ENCODE measurements at regions not wholly inside any gene's neighbourhood (a gene's known extent, or its start where the extent isn't known, plus 50 kb on each side); places are given as distances from the start of the nearest gene placed in this dataset.

DNA sequence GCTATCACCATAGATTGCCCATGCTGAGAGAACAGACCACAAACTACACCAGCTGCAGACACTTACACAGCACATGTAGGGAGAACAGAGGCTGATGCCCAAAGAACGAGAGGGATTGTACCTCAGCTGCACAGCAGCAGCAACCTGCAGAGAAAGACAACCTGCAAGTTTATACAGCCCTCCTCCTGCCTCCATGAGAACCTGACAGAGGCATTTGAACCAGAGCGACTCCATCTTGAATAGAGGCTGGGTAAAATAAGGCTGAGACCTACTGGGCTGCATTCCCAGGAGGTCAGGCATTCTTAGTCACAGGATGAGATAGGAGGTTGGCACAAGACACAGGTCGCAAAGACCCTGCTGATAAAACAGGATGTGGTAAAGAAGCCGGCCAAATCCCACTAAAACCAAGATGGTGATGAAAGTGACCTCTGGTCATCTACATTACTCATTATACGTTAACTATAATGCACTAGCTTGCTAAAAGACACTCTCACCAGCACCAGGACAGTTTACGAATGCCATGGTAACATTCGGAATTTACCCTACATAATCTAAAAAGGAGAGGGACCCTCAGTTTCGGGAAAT, 262.4 kb upstream of the HMGA2 start:
- TF ChIP-seq, protein P1, sequence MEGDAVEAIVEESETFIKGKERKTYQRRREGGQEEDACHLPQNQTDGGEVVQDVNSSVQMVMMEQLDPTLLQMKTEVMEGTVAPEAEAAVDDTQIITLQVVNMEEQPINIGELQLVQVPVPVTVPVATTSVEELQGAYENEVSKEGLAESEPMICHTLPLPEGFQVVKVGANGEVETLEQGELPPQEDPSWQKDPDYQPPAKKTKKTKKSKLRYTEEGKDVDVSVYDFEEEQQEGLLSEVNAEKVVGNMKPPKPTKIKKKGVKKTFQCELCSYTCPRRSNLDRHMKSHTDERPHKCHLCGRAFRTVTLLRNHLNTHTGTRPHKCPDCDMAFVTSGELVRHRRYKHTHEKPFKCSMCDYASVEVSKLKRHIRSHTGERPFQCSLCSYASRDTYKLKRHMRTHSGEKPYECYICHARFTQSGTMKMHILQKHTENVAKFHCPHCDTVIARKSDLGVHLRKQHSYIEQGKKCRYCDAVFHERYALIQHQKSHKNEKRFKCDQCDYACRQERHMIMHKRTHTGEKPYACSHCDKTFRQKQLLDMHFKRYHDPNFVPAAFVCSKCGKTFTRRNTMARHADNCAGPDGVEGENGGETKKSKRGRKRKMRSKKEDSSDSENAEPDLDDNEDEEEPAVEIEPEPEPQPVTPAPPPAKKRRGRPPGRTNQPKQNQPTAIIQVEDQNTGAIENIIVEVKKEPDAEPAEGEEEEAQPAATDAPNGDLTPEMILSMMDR (IDR thresholded peaks at IDR 0.05; ENCODE audit: low read depth, low read length): no peak
- no peak overlapping the region for H3K4me3 ChIP-seq (replicated peaks in 1 of 2; ENCODE audit: low read depth in 2 of 2, low read length in 2 of 2)
- DNase-seq (ENCODE audit: low read depth in 2 of 2): peak; percentile 78 to 82

DNA sequence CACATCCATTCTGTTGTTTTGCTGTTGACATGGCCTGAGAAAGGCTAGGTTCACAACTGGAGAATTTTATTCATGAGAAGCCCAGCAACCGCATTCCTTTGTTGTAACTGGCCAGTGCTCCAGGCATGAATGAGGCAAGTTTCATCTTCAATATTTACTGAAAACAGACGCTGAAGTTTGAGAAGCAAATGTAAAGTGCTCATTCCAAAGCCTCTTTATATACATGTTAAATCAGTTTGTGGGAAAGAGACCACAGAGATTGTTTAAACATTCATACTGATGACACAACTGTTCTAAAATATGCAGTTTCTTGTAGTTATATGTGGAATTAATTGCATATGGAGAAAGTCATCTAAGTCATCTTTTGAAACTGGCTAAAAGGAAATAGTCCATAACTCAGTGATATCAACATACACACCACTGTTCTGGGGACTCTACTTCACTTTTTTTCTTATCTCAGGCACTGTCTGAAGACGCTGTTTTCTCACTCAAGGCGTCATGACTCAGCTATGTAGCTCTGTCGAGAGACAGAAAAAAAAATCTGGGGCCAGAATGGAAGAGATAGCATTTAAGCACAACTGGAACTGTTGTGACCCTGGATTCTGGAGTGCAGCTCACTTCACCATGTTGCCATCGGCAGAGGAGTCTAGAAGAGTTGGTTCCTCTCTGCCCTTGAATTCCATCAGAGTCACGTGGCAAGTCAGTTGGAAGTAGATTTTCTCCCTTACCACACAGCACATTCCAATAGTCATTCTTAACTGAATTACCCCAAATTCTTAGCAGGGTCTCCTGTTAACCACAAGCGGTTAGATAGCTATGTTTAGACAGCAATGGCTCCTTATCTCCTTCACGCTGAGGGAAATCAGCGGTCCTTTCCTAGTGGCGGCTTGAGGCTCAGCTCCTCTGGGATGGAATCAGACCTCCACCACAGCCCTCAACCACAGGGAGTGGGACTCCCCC, 258.4 kb upstream of the HMGA2 start:
- TF ChIP-seq, protein P1 (IDR thresholded peaks at IDR 0.05; ENCODE audit: low read depth, low read length): no peak
- peak; percentile 93 to 94 for DNase-seq (ENCODE audit: low read depth in 2 of 2)
- no peak overlapping the region for H3K4me3 ChIP-seq (replicated peaks in 1 of 2; ENCODE audit: low read depth in 2 of 2, low read length in 2 of 2)

DNA sequence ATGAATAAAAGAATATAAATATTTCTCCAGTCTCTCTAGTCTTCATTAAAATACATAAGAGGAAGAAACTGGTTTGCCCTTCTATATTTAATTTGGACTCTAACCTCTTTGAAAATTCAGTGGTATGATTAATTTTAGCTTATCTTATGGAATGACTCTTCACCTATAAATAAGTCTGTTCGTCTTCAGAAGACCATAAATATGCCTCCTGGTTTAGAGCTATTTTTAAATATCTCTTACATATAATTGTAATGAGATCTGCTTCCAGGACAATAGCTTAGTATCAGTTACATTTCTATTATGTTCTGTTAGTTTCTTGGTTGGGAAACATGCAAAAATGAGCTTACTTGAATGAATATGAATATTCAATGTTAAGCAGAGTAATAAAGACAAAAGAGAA, 257.5 kb upstream of the HMGA2 start:
- no peak overlapping the region for H3K4me3 ChIP-seq (replicated peaks in 1 of 2; ENCODE audit: low read depth in 2 of 2, low read length in 2 of 2)
- TF ChIP-seq, protein P1 (IDR thresholded peaks at IDR 0.05; ENCODE audit: low read depth, low read length): no peak
- peak; percentile 34 to 49 for DNase-seq (ENCODE audit: low read depth in 2 of 2)

DNA sequence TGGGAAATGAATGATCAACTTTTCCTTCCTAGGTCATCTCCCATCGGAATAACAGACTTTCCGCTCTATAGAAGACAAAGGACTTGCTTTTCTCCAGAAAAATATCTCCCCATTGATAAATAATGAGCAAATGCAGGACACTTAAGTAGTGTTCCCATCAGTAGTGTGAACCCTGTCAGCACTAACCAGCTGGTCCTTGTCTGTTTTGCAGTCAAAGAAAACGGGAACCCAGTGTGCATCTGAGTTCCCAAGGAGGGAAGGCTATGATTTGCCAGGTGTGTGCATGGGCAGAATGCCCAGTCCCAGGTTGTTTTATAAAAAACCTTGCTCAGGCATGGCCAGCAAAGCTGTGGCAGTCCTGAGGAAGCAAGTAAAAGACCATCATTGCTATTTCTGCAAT, 256.5 kb upstream of the HMGA2 start:
- no peak overlapping the region for H3K4me3 ChIP-seq (replicated peaks in 1 of 2; ENCODE audit: low read depth in 2 of 2, low read length in 2 of 2)
- TF ChIP-seq, protein P1 (IDR thresholded peaks at IDR 0.05; ENCODE audit: low read depth, low read length): no peak
- no peak for DNase-seq (ENCODE audit: low read depth in 2 of 2)

DNA sequence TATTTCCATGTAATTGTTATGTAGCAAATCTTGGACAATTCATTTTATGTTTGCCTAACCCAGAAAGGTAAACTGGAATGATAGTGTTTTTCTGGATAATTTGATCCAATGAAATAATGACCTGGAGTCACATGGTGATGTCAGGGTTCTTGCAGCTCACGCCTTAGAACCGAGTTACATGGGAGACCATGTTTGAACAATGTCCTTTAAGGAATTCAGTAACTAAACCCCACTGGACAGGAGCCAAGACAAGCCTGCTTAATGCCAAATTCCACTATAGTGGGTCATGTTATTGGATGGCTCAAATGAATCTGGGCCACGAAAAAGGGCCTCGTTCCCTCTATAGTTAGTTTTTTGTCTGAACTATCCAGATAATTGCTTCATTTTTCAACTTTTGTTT, 255.8 kb upstream of the HMGA2 start:
- DNase-seq (ENCODE audit: low read depth in 2 of 2): peak; percentile 83 to 97
- TF ChIP-seq, protein P1 (IDR thresholded peaks at IDR 0.05; ENCODE audit: low read depth, low read length): no peak
- H3K4me3 ChIP-seq (replicated peaks in 1 of 2; ENCODE audit: low read depth in 2 of 2, low read length in 2 of 2): no peak overlapping the region

DNA sequence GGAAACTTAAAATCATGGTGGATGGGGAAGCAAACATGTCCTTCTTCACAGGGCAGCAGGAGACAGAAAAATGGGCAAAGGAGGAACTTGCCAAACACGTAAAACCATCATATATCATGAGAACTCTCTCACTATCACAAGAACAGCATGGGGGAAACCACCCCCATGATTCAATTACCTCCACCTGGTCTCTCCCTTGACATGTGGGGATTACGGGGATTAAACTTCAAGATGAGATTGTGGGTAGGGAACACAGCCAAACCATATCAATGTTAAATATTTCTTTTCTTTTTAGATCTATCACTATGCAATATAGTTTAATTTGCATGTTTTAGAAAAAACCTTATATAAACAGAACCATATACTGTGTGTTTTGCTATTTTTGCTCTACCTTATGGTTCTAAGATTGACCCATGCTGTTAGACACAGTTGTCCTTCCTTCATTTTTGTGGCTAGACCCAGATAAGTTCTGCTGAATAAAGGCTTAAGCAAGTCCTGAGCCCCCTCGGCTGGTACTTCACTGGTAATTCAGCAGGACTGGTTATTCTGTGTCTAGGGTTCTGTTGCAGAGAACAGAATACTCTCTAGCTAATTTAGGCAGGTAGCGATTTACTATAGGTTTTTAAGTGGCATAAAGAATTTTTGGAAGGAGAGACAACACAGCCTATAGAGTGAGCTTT, 253.7 kb upstream of the HMGA2 start:
- TF ChIP-seq, protein P1 (IDR thresholded peaks at IDR 0.05; ENCODE audit: low read depth, low read length): no peak
- no peak for DNase-seq (ENCODE audit: low read depth in 2 of 2)
- H3K4me3 ChIP-seq (replicated peaks in 1 of 2; ENCODE audit: low read depth in 2 of 2, low read length in 2 of 2): no peak overlapping the region
